ENCODE measurements at regions not wholly inside any gene's neighbourhood (a gene's known extent, or its start where the extent isn't known, plus 50 kb on each side); places are given as distances from the start of the nearest gene placed in this dataset.

GRCh38 chr2:226155093-226155875, 644.3 kb downstream of the IRS1 start:
- DNase-seq (ENCODE audit: low read depth): no peak
- H3K4me3 ChIP-seq (ENCODE audit: low read depth, low read length): no peak overlapping the region
- no peak for TF ChIP-seq CTCF (IDR thresholded peaks at IDR 0.05; ENCODE audit: control insufficient read depth, extremely low read depth, insufficient read depth)

- no peak for TF ChIP-seq CTCF (IDR thresholded peaks at IDR 0.05; ENCODE audit: control insufficient read depth, extremely low read depth, insufficient read depth)
- no peak overlapping the region for H3K4me3 ChIP-seq (ENCODE audit: low read depth, low read length)
- no peak for DNase-seq (ENCODE audit: low read depth)
Measured at GRCh38 chr2:226154610-226155009, 645.0 kb downstream of the IRS1 start.

GRCh38 chr2:226153553-226153952, 646.1 kb downstream of the IRS1 start:
- no peak for DNase-seq (ENCODE audit: low read depth)
- no peak for TF ChIP-seq CTCF (IDR thresholded peaks at IDR 0.05; ENCODE audit: control insufficient read depth, extremely low read depth, insufficient read depth)
- H3K4me3 ChIP-seq (ENCODE audit: low read depth, low read length): no peak overlapping the region

GRCh38 chr2:226151157-226151556, 648.5 kb downstream of the IRS1 start:
- no peak for DNase-seq (ENCODE audit: low read depth)
- H3K4me3 ChIP-seq (ENCODE audit: low read depth, low read length): no peak overlapping the region
- no peak for TF ChIP-seq CTCF (IDR thresholded peaks at IDR 0.05; ENCODE audit: control insufficient read depth, extremely low read depth, insufficient read depth)

- no peak for DNase-seq (ENCODE audit: low read depth)
- TF ChIP-seq CTCF (IDR thresholded peaks at IDR 0.05; ENCODE audit: control insufficient read depth, extremely low read depth, insufficient read depth): no peak
- no peak overlapping the region for H3K4me3 ChIP-seq (ENCODE audit: low read depth, low read length)
Measured at GRCh38 chr2:226143091-226143490, 656.5 kb downstream of the IRS1 start.

GRCh38 chr2:226142463-226142862, 657.2 kb downstream of the IRS1 start:
- DNase-seq (ENCODE audit: low read depth): no peak
- no peak overlapping the region for H3K4me3 ChIP-seq (ENCODE audit: low read depth, low read length)
- no peak for TF ChIP-seq CTCF (IDR thresholded peaks at IDR 0.05; ENCODE audit: control insufficient read depth, extremely low read depth, insufficient read depth)

GRCh38 chr2:226140594-226140993, 659.0 kb downstream of the IRS1 start:
- no peak for TF ChIP-seq CTCF (IDR thresholded peaks at IDR 0.05; ENCODE audit: control insufficient read depth, extremely low read depth, insufficient read depth)
- H3K4me3 ChIP-seq (ENCODE audit: low read depth, low read length): no peak overlapping the region
- no peak for DNase-seq (ENCODE audit: low read depth)

All from LNCaP clone FGC (cell line).